SK-N-SH treated with all-trans-retinoic acid at 6 μM for 48 hours (cell line): ENCODE measurements at regions not wholly inside any gene's neighbourhood (a gene's known extent, or its start where the extent isn't known, plus 50 kb on each side); places are given as distances from the start of the nearest gene placed in this dataset.

Experiments
- ARNTL ChIP-seq: fragments of 450-650 bp; formaldehyde crosslinking; IDR thresholded peaks from 2 replicates; pipeline ENCODE4 v1.5.0; 2020; ENCODE audit warnings: low read depth, mild to moderate bottlenecking, moderate library complexity, borderline replicate concordance
- BACH2 ChIP-seq: fragments of 250-450 bp; sonication (Bioruptor Pico); IDR thresholded peaks from 2 replicates; pipeline ENCODE4 v1.9.0; 2021; ENCODE audit warnings: mild to moderate bottlenecking, borderline replicate concordance
- CREB5 ChIP-seq: fragments of 250-450 bp; sonication (Bioruptor Pico); IDR thresholded peaks from 2 replicates; pipeline ENCODE4 v1.5.1; 2020; ENCODE audit warnings: low read depth, mild to moderate bottlenecking, moderate library complexity
- CSRNP3 ChIP-seq: fragments of 250-450 bp; sonication (Bioruptor Pico); IDR thresholded peaks from 2 replicates; pipeline ENCODE4 v1.5.1; 2021; ENCODE audit warnings: mild to moderate bottlenecking, moderate library complexity
- ESRRG ChIP-seq: fragments of 250-450 bp; sonication (Bioruptor Pico); IDR thresholded peaks from 2 replicates; pipeline ENCODE4 v1.6.1; 2021; ENCODE audit warnings: mild to moderate bottlenecking
- PATZ1 ChIP-seq: fragments of 250-450 bp; sonication (Bioruptor Pico); IDR thresholded peaks from 2 replicates; pipeline ENCODE4 v1.8.0; 2020; ENCODE audit warnings: mild to moderate bottlenecking, moderate library complexity, borderline replicate concordance
- SNAI2 ChIP-seq: fragments of 250-450 bp; sonication (Bioruptor Pico); IDR thresholded peaks from 2 replicates; pipeline ENCODE4 v1.5.0; 2020; ENCODE audit warnings: mild to moderate bottlenecking, moderate library complexity
- TOX ChIP-seq: fragments of 250-450 bp; sonication (Bioruptor Pico); IDR thresholded peaks from 2 replicates; pipeline ENCODE4 v1.8.0; 2021; ENCODE audit warnings: mild to moderate bottlenecking, moderate library complexity, borderline replicate concordance
- TSHZ2 ChIP-seq: fragments of 250-450 bp; sonication (Bioruptor Pico); IDR thresholded peaks from 2 replicates; pipeline ENCODE4 v1.5.0; 2020; ENCODE audit warnings: mild to moderate bottlenecking, moderate library complexity
- ZFP3 ChIP-seq: fragments of 250-450 bp; sonication (Bioruptor Pico); IDR thresholded peaks from 2 replicates; pipeline ENCODE4 v1.5.0; 2020; ENCODE audit warnings: mild to moderate bottlenecking, moderate library complexity
- ZFP30 ChIP-seq: fragments of 450-650 bp; formaldehyde crosslinking; IDR thresholded peaks from 2 replicates; pipeline ENCODE4 v1.5.0; 2022; ENCODE audit warnings: mild to moderate bottlenecking, moderate library complexity

GRCh38 chr2:129587426-129588064 is 391.9 kb upstream of the RAB6C start:
- TF ChIP-seq ESRRG (CRISPR knock-in tag) (no peak), TOX (CRISPR knock-in tag) (no peak), PATZ1 (CRISPR knock-in tag) (no peak), CSRNP3 (no peak), BACH2 (no peak), CREB5 (no peak), TSHZ2 (no peak), ARNTL (CRISPR knock-in tag) (no peak), ZFP30 (CRISPR knock-in tag) (no peak), SNAI2 (CRISPR knock-in tag) (no peak), ZFP3 (CRISPR knock-in tag) (no peak)
